Endothelial cell of umbilical vein (primary cell): ENCODE measurements at regions not wholly inside any gene's neighbourhood (a gene's known extent, or its start where the extent isn't known, plus 50 kb on each side); places are given as distances from the start of the nearest gene placed in this dataset.

Experiments
- CTCF ChIP-seq, 2 donors: IDR thresholded peaks; 1 replicate in 1 of 2; 2 replicates in 1 of 2; pipeline ENCODE4 v1.5.1; 2011; ENCODE audit warnings: low read length in 2 of 2, mild to moderate bottlenecking in 2 of 2, moderate library complexity in 2 of 2, control low read depth in 1 of 2, inconsistent platforms in 1 of 2, low read depth in 1 of 2; ENCODE audit not compliant: insufficient read depth in 1 of 2; ENCODE audit errors: extremely low read depth in 1 of 2
- EZH2 ChIP-seq: IDR thresholded peaks from 2 replicates; pipeline ENCODE4 v1.6.1; 2012; ENCODE audit warnings: borderline replicate concordance, low read depth, mild to moderate bottlenecking, moderate library complexity, low read length, inconsistent platforms; ENCODE audit not compliant: severe bottlenecking
- FOS ChIP-seq: IDR thresholded peaks from 2 replicates; pipeline ENCODE4 v1.6.1; 2011; ENCODE audit warnings: mild to moderate bottlenecking, low read length, moderate library complexity, borderline replicate concordance; ENCODE audit not compliant: insufficient read depth
- JUN ChIP-seq: IDR thresholded peaks from 2 replicates; pipeline ENCODE4 v1.6.1; 2011; ENCODE audit warnings: borderline replicate concordance, low read depth; ENCODE audit not compliant: insufficient read length, insufficient read depth
- MYC ChIP-seq: IDR thresholded peaks from one replicate; pipeline ENCODE4 v1.6.1; 2011; ENCODE audit warnings: mild to moderate bottlenecking, low read depth, low read length
- POLR2A ChIP-seq: IDR thresholded peaks from 2 replicates; pipeline ENCODE4 v1.6.1; 2012; ENCODE audit warnings: low read depth, mild to moderate bottlenecking, control low read depth, low read length
- POLR2AphosphoS5 ChIP-seq: IDR thresholded peaks from 2 replicates; pipeline ENCODE4 v1.6.1; 2012; ENCODE audit warnings: low read depth, mild to moderate bottlenecking, control low read depth, low read length, moderate library complexity; ENCODE audit not compliant: insufficient read depth

- TF ChIP-seq CTCF (IDR thresholded peaks at IDR 0.05; ENCODE audit: extremely low read depth in 1 of 2, insufficient read depth in 1 of 2, low read depth in 1 of 2, low read length in 2 of 2), result no peak
- no peak for TF ChIP-seq EZH2
- TF ChIP-seq POLR2AphosphoS5, result no peak
- no peak for TF ChIP-seq POLR2A
- TF ChIP-seq JUN, result no peak
- TF ChIP-seq FOS, result no peak
- no peak for TF ChIP-seq MYC
Measured at GRCh38 chr6:148192310-148192709, 150.3 kb upstream of the SASH1 start.
